ENCODE measurements at regions not wholly inside any gene's neighbourhood (a gene's known extent, or its start where the extent isn't known, plus 50 kb on each side); places are given as distances from the start of the nearest gene placed in this dataset.
"Not testable (repeated sequence)": the region's sequence is repeated elsewhere in the genome, so short reads cannot be mapped to it uniquely, and the experiment has no call there.

GRCh38 chr9:102518324-102518723, 476.8 kb upstream of the CYLC2 start:
- DNase-seq: no peak
- intact Hi-C loops (cut with DNase I): no loop called here

GRCh38 chr9:102514541-102514940, 480.6 kb upstream of the CYLC2 start:
- peak in 1 of 10 donors; percentile 16 for DNase-seq
- intact Hi-C loops (cut with DNase I): no loop called here

- intact Hi-C loops (cut with DNase I): no loop called here
- no peak for DNase-seq
Measured at GRCh38 chr9:102507044-102507687, 488.0 kb upstream of the CYLC2 start.

GRCh38 chr9:102506406-102506805, 488.7 kb upstream of the CYLC2 start:
- DNase-seq: no peak
- intact Hi-C loops (cut with DNase I): no loop called here

- DNase-seq: no peak
- intact Hi-C loops (cut with DNase I): no loop called here
Measured at GRCh38 chr9:102499468-102499867, 495.7 kb upstream of the CYLC2 start.

GRCh38 chr9:102497709-102498108, 497.4 kb upstream of the CYLC2 start:
- intact Hi-C loops (cut with DNase I): no loop called here
- DNase-seq: no peak

GRCh38 chr9:102486976-102487375, 508.2 kb upstream of the CYLC2 start:
- intact Hi-C loops (cut with DNase I); DNase-seq: not testable (repeated sequence)

GRCh38 chr9:102483651-102484050, 511.5 kb upstream of the CYLC2 start:
- intact Hi-C loops (cut with DNase I): no loop called here
- no peak for DNase-seq

GRCh38 chr9:102482776-102483175, 512.4 kb upstream of the CYLC2 start:
- intact Hi-C loops (cut with DNase I): no loop called here
- DNase-seq: no peak

- no peak for DNase-seq
- intact Hi-C loops (cut with DNase I): no loop called here
Measured at GRCh38 chr9:102479191-102479590, 515.9 kb upstream of the CYLC2 start.

GRCh38 chr9:102474357-102474756, 520.8 kb upstream of the CYLC2 start:
- DNase-seq: no peak
- intact Hi-C loops (cut with DNase I): no loop called here

GRCh38 chr9:102469430-102469829, 525.7 kb upstream of the CYLC2 start:
- intact Hi-C loops (cut with DNase I): not testable (repeated sequence)
- DNase-seq: peak in 1 of 10 donors; percentile 45

GRCh38 chr9:102461156-102461819, 533.8 kb upstream of the CYLC2 start:
- no peak for DNase-seq

GRCh38 chr9:102459828-102460227, 535.3 kb upstream of the CYLC2 start:
- DNase-seq: no peak
- intact Hi-C loops (cut with DNase I): no loop called here

More at GRCh38 chr9:102461156-102461819, 533.8 kb upstream of the CYLC2 start:
- intact Hi-C loops (cut with DNase I): no loop called here

GRCh38 chr9:102456562-102456961, 538.6 kb upstream of the CYLC2 start:
- no peak for DNase-seq
- intact Hi-C loops (cut with DNase I): no loop called here

- intact Hi-C loops (cut with DNase I): no loop called here
- DNase-seq: no peak
Measured at GRCh38 chr9:102445906-102446305, 549.2 kb upstream of the CYLC2 start.

- intact Hi-C loops (cut with DNase I): no loop called here
- no peak for DNase-seq
Measured at GRCh38 chr9:102445181-102445747, 549.9 kb upstream of the CYLC2 start.

GRCh38 chr9:102439583-102439982, 555.5 kb upstream of the CYLC2 start:
- DNase-seq: no peak
- intact Hi-C loops (cut with DNase I): no loop called here

- intact Hi-C loops (cut with DNase I): not testable (repeated sequence)
- DNase-seq: peak in 1 of 10 donors; percentile 37
Measured at GRCh38 chr9:102436599-102436998, 558.5 kb upstream of the CYLC2 start.

- no peak for DNase-seq
- intact Hi-C loops (cut with DNase I): no loop called here
Measured at GRCh38 chr9:102435427-102435826, 559.7 kb upstream of the CYLC2 start.

- intact Hi-C loops (cut with DNase I): no loop called here
- no peak for DNase-seq
Measured at GRCh38 chr9:102434545-102434944, 560.6 kb upstream of the CYLC2 start.

- intact Hi-C loops (cut with DNase I): no loop called here
- DNase-seq: no peak
Measured at GRCh38 chr9:102428305-102428704, 566.8 kb upstream of the CYLC2 start.

Measured in posterior cingulate gyrus (tissue), 11 donors.